ENCODE measurements at regions not wholly inside any gene's neighbourhood (a gene's known extent, or its start where the extent isn't known, plus 50 kb on each side); places are given as distances from the start of the nearest gene placed in this dataset.
A peak's percentile ranks its signal among the peaks of the same experiment; 100 is the strongest.

DNA sequence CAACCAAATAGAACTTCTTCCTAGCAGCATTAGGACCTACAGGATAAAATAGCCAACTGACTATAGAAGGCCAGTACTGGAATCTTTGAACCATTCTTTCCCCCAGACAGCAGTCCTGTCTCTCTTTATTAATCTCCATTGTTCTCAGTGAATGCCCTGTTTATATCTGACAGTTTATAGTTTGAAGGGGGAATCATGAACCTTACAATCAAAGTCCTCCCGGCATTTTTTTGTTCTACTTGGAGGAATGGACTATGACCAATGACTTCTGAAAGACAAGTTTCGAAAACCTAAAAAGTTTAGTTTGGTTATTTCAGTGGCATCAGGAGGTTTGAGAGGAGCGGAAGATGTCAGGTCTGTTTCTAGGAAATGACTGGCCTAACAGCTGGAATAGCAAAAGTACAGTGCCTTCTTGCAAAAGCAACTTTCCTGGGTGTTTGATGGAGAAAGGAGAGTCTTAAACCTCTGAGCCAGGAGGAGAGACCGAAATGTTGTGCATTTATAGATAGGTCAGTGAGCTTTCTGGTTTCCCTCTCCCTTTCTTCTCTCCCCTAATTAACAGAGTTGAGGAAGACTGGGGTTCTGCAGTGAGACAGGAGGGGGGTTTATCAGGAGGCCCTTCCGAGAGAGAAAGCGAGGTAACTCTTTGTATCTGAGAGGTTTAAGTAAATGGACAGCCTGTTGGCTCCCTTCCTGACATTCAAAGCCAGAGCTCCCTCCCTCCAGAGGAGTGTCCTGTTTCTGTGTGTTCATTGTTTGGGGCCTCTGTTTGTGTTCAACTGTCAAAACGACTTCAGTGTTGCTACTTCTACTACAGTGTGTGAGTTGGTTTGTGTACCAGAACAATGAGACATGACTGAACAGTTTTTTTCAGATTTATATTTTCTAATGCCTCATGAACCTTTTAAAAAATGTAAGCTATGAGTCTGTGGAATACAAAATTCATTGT, 383.0 kb upstream of the RARB start:
- no peak for DNase-seq (ENCODE audit: low read depth)

DNA sequence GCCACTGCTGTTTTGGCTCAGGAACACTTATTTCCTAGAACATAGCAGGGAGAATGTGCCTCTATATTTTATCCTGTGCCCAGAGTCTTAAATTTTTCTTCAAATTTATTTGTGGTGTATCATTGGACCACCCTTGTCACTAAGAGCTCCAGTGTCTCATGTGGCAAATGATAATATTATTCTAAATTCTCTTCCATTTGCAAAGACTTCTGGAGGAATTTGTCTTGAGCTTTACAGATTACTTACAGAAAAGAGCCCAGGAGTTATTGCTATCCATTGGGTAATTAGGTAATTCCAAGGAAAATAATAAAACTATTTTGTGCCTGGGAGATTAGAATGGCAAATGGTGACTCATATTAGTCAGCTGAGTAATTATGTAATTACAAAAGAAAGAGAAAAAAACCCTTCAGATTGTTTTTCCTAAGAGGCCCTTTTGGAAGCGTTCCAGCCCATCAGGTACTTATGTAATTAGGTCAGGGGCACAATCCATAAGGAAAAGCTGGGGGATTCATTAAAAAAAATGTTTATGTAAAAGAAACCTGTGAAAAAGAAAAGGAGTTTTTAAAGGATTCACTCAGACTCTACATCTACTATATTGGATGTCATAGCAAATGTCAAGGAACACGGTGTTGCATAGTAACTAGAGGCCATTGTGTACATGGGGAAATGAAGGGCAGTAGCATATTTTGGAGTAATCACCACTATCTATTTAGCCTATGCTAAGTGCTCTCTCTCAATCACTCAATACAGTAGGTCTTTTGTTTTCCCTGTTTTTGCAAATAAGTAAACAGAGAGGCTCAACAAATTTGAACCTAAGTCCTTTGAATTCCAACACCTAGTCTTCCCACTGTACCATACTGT, 380.9 kb upstream of the RARB start:
- DNase-seq (ENCODE audit: low read depth), result peak; percentile 3

DNA sequence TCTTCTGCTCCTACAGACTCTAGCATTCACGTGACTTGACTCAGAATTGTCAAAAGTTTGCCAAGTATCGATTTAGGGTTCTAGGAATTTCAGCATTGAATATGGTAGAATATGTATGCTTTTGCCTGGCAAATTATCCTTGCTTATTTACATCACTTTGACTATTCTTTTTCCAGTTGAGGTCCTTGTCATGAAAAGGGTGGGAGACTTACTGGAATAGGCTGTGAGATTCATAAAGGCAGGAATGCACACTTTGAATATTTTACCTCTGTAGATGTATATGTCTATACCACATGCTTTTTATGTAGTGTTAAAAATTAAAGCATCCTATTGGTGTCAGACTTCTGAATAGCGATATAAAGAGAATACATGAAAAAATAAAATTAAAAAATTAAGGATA, 378.8 kb upstream of the RARB start:
- DNase-seq (ENCODE audit: low read depth), result no peak

DNA sequence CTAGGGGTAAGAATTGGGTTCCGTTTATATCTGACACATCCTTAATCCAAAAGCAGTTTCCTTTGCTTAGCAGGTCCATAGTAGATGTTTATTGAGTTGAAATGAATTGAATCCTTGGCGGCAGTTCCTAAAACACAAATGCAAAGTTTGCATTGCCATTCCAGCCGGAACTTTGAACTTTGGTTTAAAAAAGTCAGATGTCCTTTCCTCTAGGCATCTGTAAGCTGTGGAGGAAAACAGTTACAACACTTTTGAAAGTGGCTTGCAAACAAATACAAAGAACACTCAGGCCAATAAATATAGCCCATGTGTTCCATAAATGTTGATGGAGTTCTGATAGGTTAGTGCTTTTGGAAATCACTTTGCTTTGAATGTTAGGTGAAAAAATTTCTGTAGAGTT, 374.7 kb upstream of the RARB start:
- no peak for DNase-seq (ENCODE audit: low read depth)

DNA sequence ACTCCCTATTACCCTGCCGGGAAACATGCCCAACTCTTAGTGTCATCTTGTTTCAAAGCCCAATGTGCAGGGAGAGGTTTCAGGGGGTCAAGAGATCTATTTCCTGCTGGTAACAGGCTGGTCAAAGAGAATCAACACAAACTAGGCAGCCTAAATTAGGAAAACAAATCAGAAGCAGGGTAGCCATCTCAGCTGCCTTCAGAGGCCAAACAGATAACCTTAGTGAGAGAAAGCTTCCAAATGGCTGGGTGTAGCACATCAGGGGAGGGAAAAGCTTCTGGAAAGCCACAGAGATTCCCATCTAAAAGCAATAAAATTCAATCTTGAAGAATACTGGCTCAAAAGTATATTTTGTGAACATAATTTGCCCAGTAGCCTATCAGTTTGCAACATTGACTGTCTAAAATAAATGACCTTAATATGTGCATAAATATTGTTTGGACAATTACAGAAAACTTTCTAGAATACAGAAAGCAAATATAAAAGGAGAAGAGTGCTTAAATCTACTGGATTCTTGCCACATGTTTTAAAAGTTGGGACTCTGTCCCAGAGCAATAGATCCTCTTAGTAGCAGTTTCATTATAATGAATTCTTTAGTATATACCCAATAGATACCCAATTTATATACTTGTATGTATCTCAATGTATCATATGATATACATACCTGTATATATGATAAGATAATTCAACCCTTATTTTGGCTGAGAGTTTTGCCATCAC, 371.9 kb upstream of the RARB start:
- DNase-seq (ENCODE audit: low read depth), result no peak

DNA sequence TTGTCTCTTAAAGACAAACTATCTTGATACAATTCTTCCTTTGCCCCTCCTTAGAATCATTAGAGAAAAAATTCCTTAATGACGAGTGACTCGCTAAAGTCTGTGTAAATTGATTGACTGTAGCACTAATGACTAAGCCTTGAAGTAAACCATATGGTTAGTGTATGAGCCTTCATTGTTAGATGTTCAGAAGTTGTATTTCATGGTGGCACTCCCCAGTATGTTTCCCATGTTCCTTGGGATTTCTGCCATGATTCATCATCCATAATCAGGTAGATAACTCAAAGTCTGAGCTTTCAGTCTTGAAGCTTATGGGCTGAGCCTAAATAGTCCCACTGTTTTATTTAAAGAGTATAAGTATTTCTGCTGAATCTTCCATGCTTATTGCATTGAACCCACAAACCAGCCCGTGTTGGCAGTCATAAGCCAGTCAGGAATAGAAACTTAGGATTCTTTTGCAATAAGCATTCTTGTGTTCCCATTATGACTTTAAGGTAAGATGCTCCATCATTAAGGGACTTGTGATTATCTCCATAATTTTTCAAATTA, 371.2 kb upstream of the RARB start:
- DNase-seq (ENCODE audit: low read depth), result no peak

DNA sequence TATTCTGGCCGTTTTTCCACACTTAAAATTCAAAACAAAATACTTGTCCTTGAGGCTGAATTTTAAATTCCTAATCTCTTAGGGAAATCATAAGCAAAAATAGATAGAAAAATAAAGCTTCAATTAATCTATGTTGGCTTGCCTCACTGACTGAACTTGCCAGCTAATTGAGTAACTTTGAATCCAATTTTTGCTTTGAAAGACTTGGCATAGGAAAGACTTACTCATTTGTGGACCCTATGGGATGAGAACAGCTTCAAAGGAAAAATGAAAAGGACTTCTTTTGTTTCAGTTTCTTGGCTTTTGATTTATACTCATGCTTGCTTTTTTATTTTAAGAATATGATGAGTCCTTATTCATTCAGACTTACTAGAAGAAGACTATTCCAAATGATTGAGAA, 370.7 kb upstream of the RARB start:
- no peak for DNase-seq (ENCODE audit: low read depth)

DNA sequence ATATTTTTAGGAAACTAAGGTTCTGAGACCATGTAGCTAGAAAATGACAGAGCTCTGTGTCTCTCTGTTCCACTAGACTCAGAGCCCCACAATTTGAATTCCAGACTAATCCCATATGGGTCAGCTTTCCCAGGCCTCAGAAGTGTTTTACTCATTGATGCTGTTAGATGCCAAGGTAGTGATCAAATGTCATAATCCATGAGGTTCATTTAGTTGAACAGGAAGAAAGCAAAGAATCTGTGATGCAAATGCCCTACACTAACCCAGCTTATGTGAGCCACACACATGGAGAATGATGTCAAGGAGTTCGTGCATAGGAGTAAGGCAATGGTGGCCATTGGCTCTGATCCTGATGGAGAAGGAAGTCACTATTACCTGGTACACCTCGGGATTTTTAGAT, 363.4 kb upstream of the RARB start:
- no peak for DNase-seq (ENCODE audit: low read depth)

DNA sequence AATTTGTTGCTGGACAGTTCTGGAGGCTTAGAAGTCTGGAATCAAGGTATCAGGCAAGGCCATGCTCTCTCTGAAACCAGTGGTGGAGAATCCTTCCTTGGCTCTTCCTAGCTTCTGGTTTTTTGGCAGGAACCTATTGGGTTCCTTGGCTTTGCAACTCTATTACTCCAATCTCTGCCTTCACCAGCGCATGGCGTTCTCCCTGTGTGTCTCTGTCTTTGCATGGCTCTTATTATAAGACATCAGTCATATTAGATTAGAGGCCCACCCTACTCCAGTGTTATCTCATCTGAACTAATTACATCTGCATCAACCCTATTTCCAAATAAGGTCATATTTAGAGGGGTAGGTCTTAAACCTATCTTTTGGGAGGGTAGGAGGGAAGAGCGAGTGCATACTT, 358.1 kb upstream of the RARB start:
- no peak for DNase-seq (ENCODE audit: low read depth)

DNA sequence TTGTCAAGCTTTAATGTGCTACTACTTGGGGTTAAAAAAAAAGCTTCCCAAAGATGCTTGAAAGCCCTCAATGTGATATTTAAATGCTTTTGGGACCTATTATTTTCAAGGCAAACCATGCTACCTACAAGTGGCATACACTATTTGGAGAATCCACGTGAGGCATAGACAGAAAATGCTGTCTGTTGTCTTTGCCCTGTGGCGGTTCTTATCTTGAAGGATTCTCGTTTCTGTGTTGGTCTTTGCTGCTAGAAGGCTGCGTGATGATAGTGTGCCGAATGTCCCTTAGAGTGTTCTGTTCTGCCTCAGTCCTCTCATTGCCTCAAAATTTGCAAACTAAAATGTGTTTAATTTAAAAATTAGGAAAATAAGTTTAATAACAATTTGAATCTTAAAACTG, 356.2 kb upstream of the RARB start:
- no peak for DNase-seq (ENCODE audit: low read depth)

DNA sequence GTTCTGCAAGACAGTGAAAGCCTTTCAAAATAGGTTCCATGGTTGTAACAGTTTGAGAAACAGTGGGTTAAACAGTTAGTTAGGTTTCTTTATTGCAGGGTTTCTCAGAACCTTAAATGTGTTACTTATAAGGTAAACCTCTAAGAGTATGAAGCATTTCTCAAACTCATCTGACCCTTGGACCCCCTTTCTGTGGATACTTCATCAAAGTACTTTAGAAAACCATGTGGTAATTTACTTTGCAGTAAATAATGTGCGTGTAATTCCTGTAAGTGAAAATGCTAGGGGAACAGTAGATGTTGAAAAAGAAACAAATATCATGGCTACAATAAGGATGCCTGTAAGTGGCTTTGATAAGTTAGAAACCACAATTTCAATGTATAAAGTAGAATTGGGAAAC, 354.6 kb upstream of the RARB start:
- DNase-seq (ENCODE audit: low read depth), result no peak

DNA sequence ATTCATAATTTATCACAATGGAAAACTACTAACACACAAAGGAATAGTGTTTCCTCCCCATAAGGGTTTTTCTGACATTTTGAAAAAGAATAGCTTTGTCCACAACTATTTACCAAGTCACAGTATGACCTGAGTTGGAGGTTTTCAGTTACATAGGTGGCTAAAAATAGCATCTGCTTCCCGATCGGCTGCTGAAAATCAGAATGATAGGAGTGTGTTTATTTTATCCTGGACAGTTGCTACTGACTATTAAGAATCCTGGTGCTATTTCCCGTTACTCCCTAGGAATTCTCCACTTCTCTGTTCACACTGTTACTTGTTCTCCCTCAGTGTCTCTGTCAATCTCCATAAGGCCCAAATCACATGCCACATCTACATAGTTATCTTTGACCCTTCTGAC, 353.9 kb upstream of the RARB start:
- no peak for DNase-seq (ENCODE audit: low read depth)

DNA sequence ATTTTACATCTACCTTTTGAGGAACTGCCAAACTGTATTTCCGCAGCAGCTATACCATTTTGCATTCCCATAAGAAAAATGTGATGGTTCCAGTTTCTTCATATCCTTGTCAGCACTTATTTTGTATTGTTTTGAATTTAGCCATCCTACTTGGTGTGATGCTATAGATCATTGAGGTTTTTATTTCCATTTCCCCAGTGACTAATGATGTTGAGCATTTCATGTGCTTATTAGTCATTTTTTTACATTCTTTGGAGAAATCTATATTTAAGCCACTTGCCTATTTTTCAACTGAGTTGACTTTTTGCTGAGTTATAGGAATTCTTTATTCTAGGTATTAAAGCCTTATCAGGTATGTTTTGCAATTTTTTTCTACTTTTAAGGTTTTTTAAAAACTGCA, 347.6 kb upstream of the RARB start:
- DNase-seq (ENCODE audit: low read depth), result no peak

DNA sequence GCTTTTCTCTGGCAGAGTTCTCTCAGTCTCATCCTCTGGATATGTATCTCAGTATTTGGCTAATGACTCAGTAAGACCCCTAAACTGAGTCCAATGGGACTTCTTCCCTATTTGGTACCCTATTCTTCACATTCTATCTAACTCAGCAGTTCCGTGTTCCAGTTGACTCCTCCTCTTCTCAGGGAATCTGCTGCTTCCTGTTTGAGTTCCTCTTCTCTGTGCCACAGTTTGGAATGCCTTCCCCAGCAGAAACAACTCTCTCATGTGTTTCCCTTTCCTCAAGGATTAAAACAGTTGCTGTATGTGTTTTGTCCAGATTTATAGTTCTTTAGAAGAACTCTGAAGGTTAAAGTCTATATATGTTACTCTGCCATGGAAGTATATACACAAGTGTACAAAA, 344.0 kb upstream of the RARB start:
- no peak for DNase-seq (ENCODE audit: low read depth)

DNA sequence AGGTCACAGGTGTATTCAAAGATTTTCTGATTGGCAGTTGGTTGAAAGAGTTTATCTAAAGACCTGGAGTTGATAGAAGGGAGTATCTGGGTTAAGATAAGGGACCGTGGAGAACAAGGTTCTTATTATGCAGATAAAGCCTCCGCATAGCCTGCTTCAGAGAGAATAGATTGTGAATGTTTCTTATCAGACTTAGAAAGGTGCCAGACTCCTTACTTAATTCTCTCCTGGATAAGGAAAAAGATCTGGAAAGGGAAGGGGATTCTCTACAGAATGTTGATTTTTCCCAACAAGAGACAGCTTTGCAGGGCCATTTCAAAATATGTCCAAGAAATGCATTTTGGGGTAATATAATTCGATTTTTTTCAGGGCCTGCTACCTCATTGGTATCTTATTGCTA, 341.3 kb upstream of the RARB start:
- DNase-seq (ENCODE audit: low read depth), result no peak

DNA sequence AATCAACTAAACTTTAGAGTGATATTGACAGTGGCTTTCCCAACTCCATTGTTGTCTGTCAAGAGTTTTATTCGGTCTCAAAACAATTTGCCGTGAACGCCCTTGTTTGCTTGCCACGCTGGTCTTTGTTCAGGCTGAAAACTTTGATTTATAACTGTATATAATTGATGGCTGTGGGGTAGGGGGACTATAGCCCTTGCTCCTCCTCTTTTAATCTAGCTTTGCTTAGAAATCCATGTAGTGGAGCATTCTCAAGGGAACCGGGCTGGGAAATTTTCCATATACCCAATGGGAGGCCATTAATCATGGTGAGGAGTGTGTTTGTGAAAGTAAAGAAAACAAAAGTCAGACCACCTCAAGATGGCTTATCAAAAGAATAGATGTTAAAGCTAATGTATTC, 339.8 kb upstream of the RARB start:
- DNase-seq (ENCODE audit: low read depth), result no peak

DNA sequence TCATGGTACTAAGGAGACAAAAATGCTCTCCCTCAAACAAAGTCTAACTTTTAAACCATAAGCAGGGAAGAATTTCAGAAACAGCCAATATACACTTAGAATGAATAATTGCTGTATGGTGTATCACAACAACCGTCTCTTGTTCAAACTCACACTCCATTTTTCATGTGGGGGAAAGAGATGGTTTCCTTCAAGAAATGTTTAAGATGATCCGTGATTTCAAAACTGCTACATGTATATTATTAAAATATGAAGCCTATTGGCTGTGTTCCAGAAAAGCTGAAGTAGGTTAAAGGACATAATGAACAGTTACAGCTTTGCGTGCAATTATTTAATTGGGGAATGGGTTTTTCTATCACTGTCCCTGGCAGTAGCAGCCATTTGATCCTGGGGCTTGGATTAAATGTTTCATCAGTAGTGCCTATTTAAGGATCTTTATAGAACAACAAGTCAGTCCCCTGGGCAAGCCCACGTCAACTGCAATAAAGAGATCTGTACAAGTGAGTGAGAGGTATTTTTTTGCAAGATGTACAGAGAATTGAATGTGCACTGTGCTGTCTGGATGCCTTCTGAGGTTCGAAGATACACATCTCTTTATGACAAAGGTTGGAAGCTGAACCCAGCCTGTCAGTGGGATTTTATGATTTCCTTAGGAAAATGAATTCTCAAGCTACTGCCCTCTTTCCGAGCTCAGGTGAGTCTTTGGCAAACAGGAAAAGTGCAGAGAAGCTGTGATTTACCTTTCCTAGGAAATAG, 337.2 kb upstream of the RARB start:
- no peak for DNase-seq (ENCODE audit: low read depth)

DNA sequence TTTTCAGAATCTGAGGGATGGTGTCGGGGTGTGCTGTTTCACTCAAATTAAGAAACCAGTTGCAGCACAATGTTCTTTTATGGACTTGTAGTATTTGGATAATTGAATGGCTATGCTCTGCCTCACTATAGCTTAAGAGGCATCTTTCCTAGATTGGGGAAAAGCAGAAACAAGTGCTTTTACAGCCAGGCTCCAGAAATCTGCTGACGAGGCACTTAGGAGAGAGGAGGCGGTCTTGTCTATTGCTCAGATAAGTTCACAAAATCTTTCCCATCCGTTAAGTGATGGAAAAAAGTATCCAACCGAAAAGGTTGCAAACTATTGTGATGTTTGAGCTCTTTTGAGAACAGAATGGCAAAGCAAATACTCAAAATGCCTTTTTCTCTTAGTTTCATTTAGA, 336.1 kb upstream of the RARB start:
- DNase-seq (ENCODE audit: low read depth), result no peak

DNA sequence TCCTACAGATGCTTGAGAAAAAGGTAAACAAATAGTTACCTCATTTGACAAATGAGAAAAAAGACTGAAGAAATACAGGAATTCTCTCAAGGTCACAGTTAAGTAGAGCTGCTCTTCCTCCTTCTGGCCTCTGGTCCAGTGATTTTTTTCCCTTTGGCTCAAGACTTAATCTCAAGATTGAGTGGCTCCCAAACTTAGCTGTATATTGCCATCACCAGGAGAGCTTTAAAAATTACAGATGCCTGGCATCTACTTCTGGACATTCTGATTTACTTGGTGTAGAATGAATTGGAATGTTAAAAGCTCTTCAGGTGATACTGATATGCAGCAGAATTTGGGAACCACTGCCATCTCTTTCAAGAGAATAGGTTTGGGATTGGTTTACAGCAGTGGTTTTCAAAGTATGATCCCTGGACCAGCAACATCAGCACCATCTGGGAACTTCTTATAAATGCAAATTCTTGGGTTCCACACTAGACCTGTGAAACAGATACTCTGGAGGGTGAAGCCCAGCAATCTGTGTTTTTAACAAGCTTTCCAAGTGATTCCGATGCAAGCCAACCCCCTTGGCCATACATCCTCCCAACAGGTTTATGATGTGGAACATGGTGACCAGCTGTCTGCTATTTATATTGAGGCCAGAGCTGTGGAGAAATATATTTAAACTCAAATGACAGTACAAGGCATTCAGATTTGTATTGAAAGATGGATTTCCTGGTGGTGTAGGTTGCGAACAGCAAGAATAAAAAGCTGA, 333.0 kb upstream of the RARB start:
- DNase-seq (ENCODE audit: low read depth), result no peak

DNA sequence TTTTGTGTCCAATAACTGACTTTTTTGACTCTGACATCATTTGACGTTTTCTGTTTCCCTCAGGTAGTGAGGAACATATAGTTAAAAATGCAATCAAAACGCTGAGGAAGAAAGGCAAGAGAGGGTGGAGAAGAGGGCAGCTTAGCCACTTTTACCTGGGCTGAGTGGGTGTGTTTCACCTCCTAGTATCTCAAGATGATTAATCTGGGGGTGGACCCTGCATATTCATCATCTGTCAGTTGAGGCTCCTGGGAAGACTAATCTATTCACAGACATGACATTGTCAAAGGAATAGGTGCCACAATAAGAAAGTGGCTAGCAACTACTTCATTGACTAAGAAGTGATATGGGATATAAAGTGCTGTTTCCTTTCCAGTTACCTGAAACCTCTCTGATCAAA, 331.5 kb upstream of the RARB start:
- DNase-seq (ENCODE audit: low read depth), result no peak

DNA sequence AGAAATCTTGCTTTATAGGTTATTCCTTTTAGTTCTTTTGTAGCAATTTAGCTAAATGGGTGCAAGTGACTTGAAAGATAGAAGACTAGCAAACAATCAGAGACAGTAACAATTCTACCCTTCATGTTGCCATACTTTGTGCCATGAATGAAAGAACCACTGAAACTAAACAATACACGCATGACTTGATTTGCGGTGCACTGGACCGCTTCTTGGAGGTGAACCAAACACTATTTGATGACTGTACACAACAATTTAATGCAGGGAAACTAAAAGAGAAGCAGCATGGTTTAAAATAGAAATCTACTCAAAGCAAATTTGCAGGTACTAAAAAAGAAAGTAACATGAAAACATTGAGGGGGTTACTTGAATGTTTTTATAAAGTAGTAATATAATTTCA, 331.0 kb upstream of the RARB start:
- no peak for DNase-seq (ENCODE audit: low read depth)

Data from amniotic epithelial cell (primary cell).